WTC11 (cell line): ENCODE measurements at regions not wholly inside any gene's neighbourhood (a gene's known extent, or its start where the extent isn't known, plus 50 kb on each side); places are given as distances from the start of the nearest gene placed in this dataset.

Experiments
- ATAC-seq: fragments of 200-7000 bp; cut with Tn5 transposase; 2 replicates; pipeline ENCODE4 v1.10.0; 2021; ENCODE audit warnings: mild to moderate bottlenecking, moderate library complexity
- CTCF ChIA-PET: fragments of 300-600 bp; sonication (Branson Sonifier 250); formaldehyde crosslinking; loops from one replicate; lab custom pipeline; 2021; ENCODE audit warnings: antibody characterized with exemption; lab: Charles Lee
- POLR2A ChIA-PET: fragments of 350-600 bp; sonication (Branson Sonifier 250); formaldehyde crosslinking; loops from one replicate; lab custom pipeline; 2021; ENCODE audit warnings: antibody characterized with exemption; lab: Charles Lee
- DNase-seq: peaks from one replicate; pipeline ENCODE4 v3.0.0; 2021; ENCODE audit warnings: low spot score
- H3K27ac Mint-ChIP-seq: 2 replicates; pipeline ENCODE4 v1.8.0; 2021; ENCODE audit warnings: mixed read lengths
- H3K27me3 Mint-ChIP-seq: 2 replicates; pipeline ENCODE4 v1.8.0; 2021; ENCODE audit warnings: low read depth, mild to moderate bottlenecking, moderate library complexity, mixed read lengths
- H3K36me3 Mint-ChIP-seq: 2 replicates; pipeline ENCODE4 v1.8.0; 2021; ENCODE audit warnings: mixed read lengths
- H3K4me1 Mint-ChIP-seq: 2 replicates; pipeline ENCODE4 v1.8.0; 2022; ENCODE audit warnings: mixed read lengths
- H3K4me3 Mint-ChIP-seq: 2 replicates; pipeline ENCODE4 v1.8.0; 2021; ENCODE audit warnings: mild to moderate bottlenecking, moderate library complexity, mixed read lengths
- H3K9me3 Mint-ChIP-seq: 2 replicates; pipeline ENCODE4 v1.8.0; 2021; ENCODE audit warnings: mixed read lengths
- ESRRA ChIP-seq: sonication (generic); formaldehyde crosslinking; IDR thresholded peaks from 2 replicates; pipeline ENCODE4 v1.8.1; 2022; ENCODE audit warnings: mild to moderate bottlenecking, missing genetic modification reagents, borderline replicate concordance
- JAZF1 ChIP-seq: fragments of 250-450 bp; sonication (Bioruptor Pico); IDR thresholded peaks from 2 replicates; pipeline ENCODE4 v1.9.0; 2021; ENCODE audit warnings: moderate library complexity, mild to moderate bottlenecking, inconsistent platforms
- TEAD4 ChIP-seq: sonication (generic); formaldehyde crosslinking; IDR thresholded peaks from 2 replicates; pipeline ENCODE4 v1.8.0; 2022; ENCODE audit warnings: mild to moderate bottlenecking, missing genetic modification reagents
- ZNF138 ChIP-seq: sonication (generic); formaldehyde crosslinking; conservative IDR thresholded peaks from 2 replicates; pipeline ENCODE4 v1.8.1; 2022; ENCODE audit warnings: mild to moderate bottlenecking, moderate library complexity, missing genetic modification reagents
- ZNF263 ChIP-seq: sonication (generic); formaldehyde crosslinking; IDR thresholded peaks from 2 replicates; pipeline ENCODE4 v1.8.1; 2022; ENCODE audit warnings: low read depth, mild to moderate bottlenecking, moderate library complexity, missing genetic modification reagents
- TF ChIP-seq, protein P1 (sequence below): fragments of 250-450 bp; sonication (Bioruptor Pico); IDR thresholded peaks from 2 replicates; pipeline ENCODE4 v1.9.0; 2021; ENCODE audit warnings: mild to moderate bottlenecking, borderline replicate concordance
- TF ChIP-seq, protein P2 (sequence below): sonication (generic); formaldehyde crosslinking; IDR thresholded peaks from 2 replicates; pipeline ENCODE4 v1.8.1; 2023; ENCODE audit warnings: mild to moderate bottlenecking, missing genetic modification reagents, borderline replicate concordance
- TF ChIP-seq, protein P3 (sequence below): sonication (generic); formaldehyde crosslinking; IDR thresholded peaks from 2 replicates; pipeline ENCODE4 v1.8.0; 2023; ENCODE audit warnings: mild to moderate bottlenecking, missing genetic modification reagents
- TF ChIP-seq, protein P4 (sequence below): sonication (generic); formaldehyde crosslinking; IDR thresholded peaks from 2 replicates; pipeline ENCODE4 v1.8.0; 2022; ENCODE audit warnings: mild to moderate bottlenecking, missing genetic modification reagents
- TF ChIP-seq, protein P5 (sequence below): sonication (generic); formaldehyde crosslinking; IDR thresholded peaks from 2 replicates; pipeline ENCODE4 v1.8.1; 2022; ENCODE audit warnings: missing genetic modification reagents, borderline replicate concordance
- TF ChIP-seq, protein P6 (sequence below): fragments of 250-450 bp; sonication (Bioruptor Pico); IDR thresholded peaks from 2 replicates; pipeline ENCODE4 v1.9.0; 2021; ENCODE audit warnings: mild to moderate bottlenecking
- TF ChIP-seq, protein P7 (sequence below): fragments of 250-450 bp; sonication (Bioruptor Pico); conservative IDR thresholded peaks from 2 replicates; pipeline ENCODE4 v1.9.0; 2021; ENCODE audit warnings: mild to moderate bottlenecking

DNA sequence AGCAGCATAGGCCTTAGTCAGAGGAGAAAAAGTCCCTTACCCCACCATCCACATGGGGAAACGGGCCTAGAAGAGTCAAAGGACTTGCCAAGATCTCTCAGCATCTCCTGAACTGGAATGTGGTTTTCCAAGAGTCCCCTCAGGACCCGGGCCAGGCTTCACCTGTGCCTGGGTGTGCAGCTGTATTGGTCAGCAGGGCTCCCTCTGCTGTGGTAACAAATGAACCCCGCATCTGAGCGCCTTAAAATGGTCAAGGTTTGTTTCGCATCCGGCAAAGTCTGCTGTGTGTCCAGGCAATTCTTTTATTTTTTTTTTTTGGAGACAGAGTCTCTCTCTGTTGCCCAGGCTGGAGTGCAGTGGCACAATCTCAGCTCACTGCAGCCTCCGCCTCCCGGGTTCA, 168.0 kb upstream of the IER5L start (continued):
- TF ChIP-seq, protein P1, sequence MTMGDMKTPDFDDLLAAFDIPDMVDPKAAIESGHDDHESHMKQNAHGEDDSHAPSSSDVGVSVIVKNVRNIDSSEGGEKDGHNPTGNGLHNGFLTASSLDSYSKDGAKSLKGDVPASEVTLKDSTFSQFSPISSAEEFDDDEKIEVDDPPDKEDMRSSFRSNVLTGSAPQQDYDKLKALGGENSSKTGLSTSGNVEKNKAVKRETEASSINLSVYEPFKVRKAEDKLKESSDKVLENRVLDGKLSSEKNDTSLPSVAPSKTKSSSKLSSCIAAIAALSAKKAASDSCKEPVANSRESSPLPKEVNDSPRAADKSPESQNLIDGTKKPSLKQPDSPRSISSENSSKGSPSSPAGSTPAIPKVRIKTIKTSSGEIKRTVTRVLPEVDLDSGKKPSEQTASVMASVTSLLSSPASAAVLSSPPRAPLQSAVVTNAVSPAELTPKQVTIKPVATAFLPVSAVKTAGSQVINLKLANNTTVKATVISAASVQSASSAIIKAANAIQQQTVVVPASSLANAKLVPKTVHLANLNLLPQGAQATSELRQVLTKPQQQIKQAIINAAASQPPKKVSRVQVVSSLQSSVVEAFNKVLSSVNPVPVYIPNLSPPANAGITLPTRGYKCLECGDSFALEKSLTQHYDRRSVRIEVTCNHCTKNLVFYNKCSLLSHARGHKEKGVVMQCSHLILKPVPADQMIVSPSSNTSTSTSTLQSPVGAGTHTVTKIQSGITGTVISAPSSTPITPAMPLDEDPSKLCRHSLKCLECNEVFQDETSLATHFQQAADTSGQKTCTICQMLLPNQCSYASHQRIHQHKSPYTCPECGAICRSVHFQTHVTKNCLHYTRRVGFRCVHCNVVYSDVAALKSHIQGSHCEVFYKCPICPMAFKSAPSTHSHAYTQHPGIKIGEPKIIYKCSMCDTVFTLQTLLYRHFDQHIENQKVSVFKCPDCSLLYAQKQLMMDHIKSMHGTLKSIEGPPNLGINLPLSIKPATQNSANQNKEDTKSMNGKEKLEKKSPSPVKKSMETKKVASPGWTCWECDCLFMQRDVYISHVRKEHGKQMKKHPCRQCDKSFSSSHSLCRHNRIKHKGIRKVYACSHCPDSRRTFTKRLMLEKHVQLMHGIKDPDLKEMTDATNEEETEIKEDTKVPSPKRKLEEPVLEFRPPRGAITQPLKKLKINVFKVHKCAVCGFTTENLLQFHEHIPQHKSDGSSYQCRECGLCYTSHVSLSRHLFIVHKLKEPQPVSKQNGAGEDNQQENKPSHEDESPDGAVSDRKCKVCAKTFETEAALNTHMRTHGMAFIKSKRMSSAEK (CRISPR knock-in tag) = no peak
- TF ChIP-seq, protein P2, sequence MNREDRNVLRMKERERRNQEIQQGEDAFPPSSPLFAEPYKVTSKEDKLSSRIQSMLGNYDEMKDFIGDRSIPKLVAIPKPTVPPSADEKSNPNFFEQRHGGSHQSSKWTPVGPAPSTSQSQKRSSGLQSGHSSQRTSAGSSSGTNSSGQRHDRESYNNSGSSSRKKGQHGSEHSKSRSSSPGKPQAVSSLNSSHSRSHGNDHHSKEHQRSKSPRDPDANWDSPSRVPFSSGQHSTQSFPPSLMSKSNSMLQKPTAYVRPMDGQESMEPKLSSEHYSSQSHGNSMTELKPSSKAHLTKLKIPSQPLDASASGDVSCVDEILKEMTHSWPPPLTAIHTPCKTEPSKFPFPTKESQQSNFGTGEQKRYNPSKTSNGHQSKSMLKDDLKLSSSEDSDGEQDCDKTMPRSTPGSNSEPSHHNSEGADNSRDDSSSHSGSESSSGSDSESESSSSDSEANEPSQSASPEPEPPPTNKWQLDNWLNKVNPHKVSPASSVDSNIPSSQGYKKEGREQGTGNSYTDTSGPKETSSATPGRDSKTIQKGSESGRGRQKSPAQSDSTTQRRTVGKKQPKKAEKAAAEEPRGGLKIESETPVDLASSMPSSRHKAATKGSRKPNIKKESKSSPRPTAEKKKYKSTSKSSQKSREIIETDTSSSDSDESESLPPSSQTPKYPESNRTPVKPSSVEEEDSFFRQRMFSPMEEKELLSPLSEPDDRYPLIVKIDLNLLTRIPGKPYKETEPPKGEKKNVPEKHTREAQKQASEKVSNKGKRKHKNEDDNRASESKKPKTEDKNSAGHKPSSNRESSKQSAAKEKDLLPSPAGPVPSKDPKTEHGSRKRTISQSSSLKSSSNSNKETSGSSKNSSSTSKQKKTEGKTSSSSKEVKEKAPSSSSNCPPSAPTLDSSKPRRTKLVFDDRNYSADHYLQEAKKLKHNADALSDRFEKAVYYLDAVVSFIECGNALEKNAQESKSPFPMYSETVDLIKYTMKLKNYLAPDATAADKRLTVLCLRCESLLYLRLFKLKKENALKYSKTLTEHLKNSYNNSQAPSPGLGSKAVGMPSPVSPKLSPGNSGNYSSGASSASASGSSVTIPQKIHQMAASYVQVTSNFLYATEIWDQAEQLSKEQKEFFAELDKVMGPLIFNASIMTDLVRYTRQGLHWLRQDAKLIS = no peak
- no peak for TF ChIP-seq JAZF1 (CRISPR knock-in tag)
- TF ChIP-seq ESRRA (CRISPR knock-in tag) = no peak
- no peak for TF ChIP-seq ZNF138
- TF ChIP-seq TEAD4 (CRISPR knock-in tag) = no peak
- no peak for TF ChIP-seq ZNF263 (CRISPR knock-in tag)
- TF ChIP-seq, protein P3, sequence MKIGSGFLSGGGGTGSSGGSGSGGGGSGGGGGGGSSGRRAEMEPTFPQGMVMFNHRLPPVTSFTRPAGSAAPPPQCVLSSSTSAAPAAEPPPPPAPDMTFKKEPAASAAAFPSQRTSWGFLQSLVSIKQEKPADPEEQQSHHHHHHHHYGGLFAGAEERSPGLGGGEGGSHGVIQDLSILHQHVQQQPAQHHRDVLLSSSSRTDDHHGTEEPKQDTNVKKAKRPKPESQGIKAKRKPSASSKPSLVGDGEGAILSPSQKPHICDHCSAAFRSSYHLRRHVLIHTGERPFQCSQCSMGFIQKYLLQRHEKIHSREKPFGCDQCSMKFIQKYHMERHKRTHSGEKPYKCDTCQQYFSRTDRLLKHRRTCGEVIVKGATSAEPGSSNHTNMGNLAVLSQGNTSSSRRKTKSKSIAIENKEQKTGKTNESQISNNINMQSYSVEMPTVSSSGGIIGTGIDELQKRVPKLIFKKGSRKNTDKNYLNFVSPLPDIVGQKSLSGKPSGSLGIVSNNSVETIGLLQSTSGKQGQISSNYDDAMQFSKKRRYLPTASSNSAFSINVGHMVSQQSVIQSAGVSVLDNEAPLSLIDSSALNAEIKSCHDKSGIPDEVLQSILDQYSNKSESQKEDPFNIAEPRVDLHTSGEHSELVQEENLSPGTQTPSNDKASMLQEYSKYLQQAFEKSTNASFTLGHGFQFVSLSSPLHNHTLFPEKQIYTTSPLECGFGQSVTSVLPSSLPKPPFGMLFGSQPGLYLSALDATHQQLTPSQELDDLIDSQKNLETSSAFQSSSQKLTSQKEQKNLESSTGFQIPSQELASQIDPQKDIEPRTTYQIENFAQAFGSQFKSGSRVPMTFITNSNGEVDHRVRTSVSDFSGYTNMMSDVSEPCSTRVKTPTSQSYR (CRISPR knock-in tag) = no peak
- TF ChIP-seq, protein P4, sequence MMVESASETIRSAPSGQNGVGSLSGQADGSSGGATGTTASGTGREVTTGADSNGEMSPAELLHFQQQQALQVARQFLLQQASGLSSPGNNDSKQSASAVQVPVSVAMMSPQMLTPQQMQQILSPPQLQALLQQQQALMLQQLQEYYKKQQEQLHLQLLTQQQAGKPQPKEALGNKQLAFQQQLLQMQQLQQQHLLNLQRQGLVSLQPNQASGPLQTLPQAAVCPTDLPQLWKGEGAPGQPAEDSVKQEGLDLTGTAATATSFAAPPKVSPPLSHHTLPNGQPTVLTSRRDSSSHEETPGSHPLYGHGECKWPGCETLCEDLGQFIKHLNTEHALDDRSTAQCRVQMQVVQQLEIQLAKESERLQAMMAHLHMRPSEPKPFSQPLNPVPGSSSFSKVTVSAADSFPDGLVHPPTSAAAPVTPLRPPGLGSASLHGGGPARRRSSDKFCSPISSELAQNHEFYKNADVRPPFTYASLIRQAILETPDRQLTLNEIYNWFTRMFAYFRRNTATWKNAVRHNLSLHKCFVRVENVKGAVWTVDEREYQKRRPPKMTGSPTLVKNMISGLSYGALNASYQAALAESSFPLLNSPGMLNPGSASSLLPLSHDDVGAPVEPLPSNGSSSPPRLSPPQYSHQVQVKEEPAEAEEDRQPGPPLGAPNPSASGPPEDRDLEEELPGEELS (CRISPR knock-in tag) = no peak

DNA sequence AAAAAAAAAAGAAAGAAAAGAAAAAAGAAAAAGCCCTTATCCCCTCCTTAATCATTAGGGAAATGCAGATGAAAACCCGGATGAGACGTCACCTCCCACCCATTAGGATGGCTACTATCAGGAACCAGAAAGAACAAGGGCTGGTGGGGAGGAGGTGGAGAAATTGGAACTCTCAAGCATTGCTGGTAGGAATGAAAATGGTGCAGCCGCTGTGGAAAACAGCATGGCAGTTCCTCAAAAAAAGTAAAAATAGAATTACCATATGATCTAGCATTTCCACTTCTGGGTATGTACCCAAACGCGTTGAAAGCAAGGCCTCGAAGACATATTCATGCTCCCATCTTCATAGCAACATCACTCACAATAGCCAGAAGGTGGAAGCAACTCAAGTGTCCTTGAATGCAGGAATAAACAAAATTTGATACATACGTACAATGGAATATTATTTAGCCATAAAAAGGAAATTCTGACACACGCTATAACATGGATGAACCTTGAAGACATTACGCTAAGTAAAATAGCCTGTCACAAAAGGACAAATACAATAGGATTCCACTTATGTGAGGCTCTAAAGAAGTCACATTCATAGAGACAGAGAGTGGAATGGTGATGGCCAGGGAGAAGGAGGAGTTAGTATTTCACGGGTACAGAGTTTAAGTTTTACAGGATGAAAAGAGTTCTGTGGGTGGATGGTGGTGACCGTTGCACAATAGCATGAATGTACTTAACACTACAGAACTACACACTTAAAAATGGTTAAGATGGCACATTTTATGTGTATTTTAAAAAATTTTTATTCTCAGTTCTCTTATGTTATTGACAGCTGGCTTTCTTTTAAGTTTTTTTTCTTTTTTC, 166.8 kb upstream of the IER5L start:
- no peak overlapping the region for H3K4me3 Mint-ChIP-seq
- ATAC-seq (no peak), DNase-seq (no peak)
- H3K27me3 Mint-ChIP-seq = no peaks in the 10 kb centered on the region; the same call in 1 of the 2 replicates
- H3K27ac Mint-ChIP-seq = no peak overlapping the region
- ChIA-PET POLR2A (no interaction called here), CTCF (no interaction called here)
- H3K4me1 Mint-ChIP-seq = peaks cover 17% of the 10 kb centered on the region
- 0 out of 2 replicates have a peak, but pooled peaks cover 4% of the 10 kb centered on the region for H3K36me3 Mint-ChIP-seq
- H3K9me3 Mint-ChIP-seq = no peaks in the 10 kb centered on the region
- TF ChIP-seq, protein P5, sequence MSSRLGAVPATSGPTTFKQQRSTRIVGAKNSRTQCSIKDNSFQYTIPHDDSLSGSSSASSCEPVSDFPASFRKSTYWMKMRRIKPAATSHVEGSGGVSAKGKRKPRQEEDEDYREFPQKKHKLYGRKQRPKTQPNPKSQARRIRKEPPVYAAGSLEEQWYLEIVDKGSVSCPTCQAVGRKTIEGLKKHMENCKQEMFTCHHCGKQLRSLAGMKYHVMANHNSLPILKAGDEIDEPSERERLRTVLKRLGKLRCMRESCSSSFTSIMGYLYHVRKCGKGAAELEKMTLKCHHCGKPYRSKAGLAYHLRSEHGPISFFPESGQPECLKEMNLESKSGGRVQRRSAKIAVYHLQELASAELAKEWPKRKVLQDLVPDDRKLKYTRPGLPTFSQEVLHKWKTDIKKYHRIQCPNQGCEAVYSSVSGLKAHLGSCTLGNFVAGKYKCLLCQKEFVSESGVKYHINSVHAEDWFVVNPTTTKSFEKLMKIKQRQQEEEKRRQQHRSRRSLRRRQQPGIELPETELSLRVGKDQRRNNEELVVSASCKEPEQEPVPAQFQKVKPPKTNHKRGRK (CRISPR knock-in tag) = no peak
- TF ChIP-seq, protein P6, sequence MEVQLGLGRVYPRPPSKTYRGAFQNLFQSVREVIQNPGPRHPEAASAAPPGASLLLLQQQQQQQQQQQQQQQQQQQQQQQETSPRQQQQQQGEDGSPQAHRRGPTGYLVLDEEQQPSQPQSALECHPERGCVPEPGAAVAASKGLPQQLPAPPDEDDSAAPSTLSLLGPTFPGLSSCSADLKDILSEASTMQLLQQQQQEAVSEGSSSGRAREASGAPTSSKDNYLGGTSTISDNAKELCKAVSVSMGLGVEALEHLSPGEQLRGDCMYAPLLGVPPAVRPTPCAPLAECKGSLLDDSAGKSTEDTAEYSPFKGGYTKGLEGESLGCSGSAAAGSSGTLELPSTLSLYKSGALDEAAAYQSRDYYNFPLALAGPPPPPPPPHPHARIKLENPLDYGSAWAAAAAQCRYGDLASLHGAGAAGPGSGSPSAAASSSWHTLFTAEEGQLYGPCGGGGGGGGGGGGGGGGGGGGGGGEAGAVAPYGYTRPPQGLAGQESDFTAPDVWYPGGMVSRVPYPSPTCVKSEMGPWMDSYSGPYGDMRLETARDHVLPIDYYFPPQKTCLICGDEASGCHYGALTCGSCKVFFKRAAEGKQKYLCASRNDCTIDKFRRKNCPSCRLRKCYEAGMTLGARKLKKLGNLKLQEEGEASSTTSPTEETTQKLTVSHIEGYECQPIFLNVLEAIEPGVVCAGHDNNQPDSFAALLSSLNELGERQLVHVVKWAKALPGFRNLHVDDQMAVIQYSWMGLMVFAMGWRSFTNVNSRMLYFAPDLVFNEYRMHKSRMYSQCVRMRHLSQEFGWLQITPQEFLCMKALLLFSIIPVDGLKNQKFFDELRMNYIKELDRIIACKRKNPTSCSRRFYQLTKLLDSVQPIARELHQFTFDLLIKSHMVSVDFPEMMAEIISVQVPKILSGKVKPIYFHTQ = no peak
- TF ChIP-seq, protein P7, sequence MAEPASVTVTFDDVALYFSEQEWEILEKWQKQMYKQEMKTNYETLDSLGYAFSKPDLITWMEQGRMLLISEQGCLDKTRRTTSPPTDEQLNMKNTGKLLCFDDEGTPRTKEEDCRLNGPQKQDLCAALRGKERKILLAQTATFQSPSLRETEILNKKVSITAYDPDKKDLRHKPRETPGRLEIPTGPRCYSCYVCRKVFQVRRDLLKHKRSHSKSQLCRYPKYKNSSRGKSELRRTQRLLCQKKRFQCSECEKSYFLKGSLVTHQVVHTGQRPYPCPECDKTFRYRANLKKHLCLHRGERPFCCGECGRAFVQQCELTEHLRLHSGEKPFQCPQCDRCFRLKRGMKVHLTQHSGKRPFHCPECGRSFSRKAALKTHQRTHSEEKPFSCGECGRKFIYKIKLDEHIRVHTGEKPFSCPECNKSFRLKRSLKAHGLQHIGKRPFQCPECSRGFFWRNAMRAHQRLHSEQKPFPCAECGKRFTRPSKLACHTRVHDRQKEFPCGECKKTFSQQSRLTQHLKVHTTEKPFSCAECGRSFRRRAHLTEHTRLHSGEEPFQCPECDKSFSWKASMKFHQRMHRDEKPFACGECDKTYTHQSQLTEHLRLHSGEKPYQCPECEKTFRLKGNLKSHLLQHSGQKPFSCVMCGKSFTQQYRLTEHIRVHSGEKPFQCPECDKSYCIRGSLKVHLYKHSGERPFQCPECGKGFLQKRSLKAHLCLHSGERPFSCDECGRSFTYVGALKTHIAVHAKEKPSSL (CRISPR knock-in tag) = no peak
